ENCODE measurements at regions not wholly inside any gene's neighbourhood (a gene's known extent, or its start where the extent isn't known, plus 50 kb on each side); places are given as distances from the start of the nearest gene placed in this dataset.

GRCh38 chr3:28646435-28646834 is 297.8 kb upstream of the AZI2 start:
- DNase-seq (ENCODE audit: low read depth): no peak

GRCh38 chr3:28649266-28649665 is 300.6 kb upstream of the AZI2 start:
- no peak for DNase-seq (ENCODE audit: low read depth)

GRCh38 chr3:28651159-28651558 is 302.5 kb upstream of the AZI2 start:
- no peak for DNase-seq (ENCODE audit: low read depth)

- DNase-seq (ENCODE audit: low read depth): no peak
Measured at GRCh38 chr3:28664123-28664522, 315.5 kb upstream of the AZI2 start.

- DNase-seq (ENCODE audit: low read depth): peak; percentile 37
Measured at GRCh38 chr3:28667646-28668621, 319.3 kb upstream of the AZI2 start.

- DNase-seq (ENCODE audit: low read depth): no peak
Measured at GRCh38 chr3:28669870-28670269, 321.2 kb upstream of the AZI2 start.

GRCh38 chr3:28672406-28672805 is 323.8 kb upstream of the AZI2 start:
- DNase-seq (ENCODE audit: low read depth): no peak

GRCh38 chr3:28673446-28673845 is 324.8 kb upstream of the AZI2 start:
- no peak for DNase-seq (ENCODE audit: low read depth)

- DNase-seq (ENCODE audit: low read depth): no peak
Measured at GRCh38 chr3:28674212-28674611, 325.6 kb upstream of the AZI2 start.

GRCh38 chr3:28677581-28677980 is 329.0 kb upstream of the AZI2 start:
- no peak for DNase-seq (ENCODE audit: low read depth)

GRCh38 chr3:28678086-28678485 is 329.5 kb upstream of the AZI2 start:
- no peak for DNase-seq (ENCODE audit: low read depth)

- DNase-seq (ENCODE audit: low read depth): no peak
Measured at GRCh38 chr3:28680050-28680449, 331.4 kb upstream of the AZI2 start.

- DNase-seq (ENCODE audit: low read depth): no peak
Measured at GRCh38 chr3:28682121-28682520, 333.5 kb upstream of the AZI2 start.

- no peak for DNase-seq (ENCODE audit: low read depth)
Measured at GRCh38 chr3:28690176-28690575, 341.6 kb upstream of the AZI2 start.

GRCh38 chr3:28698706-28699105 is 350.1 kb upstream of the AZI2 start:
- no peak for DNase-seq (ENCODE audit: low read depth)

- no peak for DNase-seq (ENCODE audit: low read depth)
Measured at GRCh38 chr3:28699283-28699682, 350.7 kb upstream of the AZI2 start.

- no peak for DNase-seq (ENCODE audit: low read depth)
Measured at GRCh38 chr3:28700728-28701127, 352.1 kb upstream of the AZI2 start.

GRCh38 chr3:28703843-28704242 is 355.2 kb upstream of the AZI2 start:
- no peak for DNase-seq (ENCODE audit: low read depth)

- no peak for DNase-seq (ENCODE audit: low read depth)
Measured at GRCh38 chr3:28711293-28711692, 362.7 kb upstream of the AZI2 start.

GRCh38 chr3:28716939-28717338 is 368.3 kb upstream of the AZI2 start:
- no peak for DNase-seq (ENCODE audit: low read depth)

- DNase-seq (ENCODE audit: low read depth): no peak
Measured at GRCh38 chr3:28718074-28718849, 369.6 kb upstream of the AZI2 start.

- DNase-seq (ENCODE audit: low read depth): no peak
Measured at GRCh38 chr3:28726840-28727239, 378.2 kb upstream of the AZI2 start.

- no peak for DNase-seq (ENCODE audit: low read depth)
Measured at GRCh38 chr3:28727307-28727706, 378.7 kb upstream of the AZI2 start.
